HG03066 (cell line): ENCODE measurements at regions not wholly inside any gene's neighbourhood (a gene's known extent, or its start where the extent isn't known, plus 50 kb on each side); places are given as distances from the start of the nearest gene placed in this dataset.

Experiments
- ATAC-seq: cut with Tn5 transposase; IDR thresholded peaks from one replicate; pipeline ENCODE4 v1.9.1; 2021; ENCODE audit warnings: low read depth; ENCODE audit not compliant: unreplicated experiment

GRCh38 chr4:33268776-33269175 lies 2548.6 kb downstream of the PCDH7 start:
- ATAC-seq: no peak

GRCh38 chr4:33270403-33270802 lies 2550.2 kb downstream of the PCDH7 start:
- no peak for ATAC-seq

GRCh38 chr4:33272722-33273121 lies 2552.6 kb downstream of the PCDH7 start:
- ATAC-seq: no peak

GRCh38 chr4:33283818-33284217 lies 2563.6 kb downstream of the PCDH7 start:
- ATAC-seq: no peak

- no peak for ATAC-seq
Observed at GRCh38 chr4:33296876-33297455, 2576.8 kb downstream of the PCDH7 start.

- ATAC-seq: no peak
Observed at GRCh38 chr4:33302321-33302720, 2582.2 kb downstream of the PCDH7 start.

GRCh38 chr4:33306131-33306530 lies 2586.0 kb downstream of the PCDH7 start:
- ATAC-seq: no peak

GRCh38 chr4:33316033-33316432 lies 2595.9 kb downstream of the PCDH7 start:
- ATAC-seq: no peak

- no peak for ATAC-seq
Observed at GRCh38 chr4:33316578-33316977, 2596.4 kb downstream of the PCDH7 start.

- no peak for ATAC-seq
Observed at GRCh38 chr4:33323393-33323792, 2603.2 kb downstream of the PCDH7 start.

- no peak for ATAC-seq
Observed at GRCh38 chr4:33334416-33334815, 2614.2 kb downstream of the PCDH7 start.

- ATAC-seq: no peak
Observed at GRCh38 chr4:33339762-33340161, 2619.6 kb downstream of the PCDH7 start.

- no peak for ATAC-seq
Observed at GRCh38 chr4:33340168-33340567, 2620.0 kb downstream of the PCDH7 start.

- no peak for ATAC-seq
Observed at GRCh38 chr4:33349376-33349775, 2629.2 kb downstream of the PCDH7 start.

- no peak for ATAC-seq
Observed at GRCh38 chr4:33357121-33357520, 2637.0 kb downstream of the PCDH7 start.

- no peak for ATAC-seq
Observed at GRCh38 chr4:33369446-33369845, 2649.3 kb downstream of the PCDH7 start.

GRCh38 chr4:33381816-33382215 lies 2661.6 kb downstream of the PCDH7 start:
- no peak for ATAC-seq

GRCh38 chr4:33386764-33387163 lies 2666.6 kb downstream of the PCDH7 start:
- no peak for ATAC-seq

GRCh38 chr4:33390976-33391375 lies 2670.8 kb downstream of the PCDH7 start:
- no peak for ATAC-seq

GRCh38 chr4:33395731-33396485 lies 2675.7 kb downstream of the PCDH7 start:
- ATAC-seq: no peak

GRCh38 chr4:33400504-33400903 lies 2680.3 kb downstream of the PCDH7 start:
- no peak for ATAC-seq

GRCh38 chr4:33407496-33407895 lies 2687.3 kb downstream of the PCDH7 start:
- no peak for ATAC-seq
